H9 (cell line): ENCODE measurements at regions not wholly inside any gene's neighbourhood (a gene's known extent, or its start where the extent isn't known, plus 50 kb on each side); places are given as distances from the start of the nearest gene placed in this dataset.
A peak's percentile ranks its signal among the peaks of the same experiment; 100 is the strongest.

Source experiments
- DNase-seq: peaks from one replicate; pipeline ENCODE4 v3.0.0-alpha.2; 2017
- H2AFZ ChIP-seq: one replicate; pipeline ENCODE4 v1.6.1; 2013; ENCODE audit warnings: mild to moderate bottlenecking, low read length, control low read depth, moderate library complexity
- H2AK5ac ChIP-seq: 2 replicates; pipeline ENCODE4 v1.6.1; 2013; ENCODE audit warnings: low read length, control low read depth, mixed read lengths; ENCODE audit not compliant: insufficient read length
- H2BK120ac ChIP-seq: one replicate; pipeline ENCODE4 v1.6.1; 2013; ENCODE audit warnings: low read depth, mild to moderate bottlenecking, low read length, control low read depth, inconsistent platforms; ENCODE audit not compliant: poor library complexity, severe bottlenecking
- H2BK12ac ChIP-seq: 2 replicates; pipeline ENCODE4 v1.6.1; 2013; ENCODE audit warnings: low read length, control low read depth, mixed read lengths, low read depth; ENCODE audit not compliant: insufficient read length
- H2BK15ac ChIP-seq: 2 replicates; pipeline ENCODE4 v1.6.1; 2013; ENCODE audit warnings: low read depth, low read length, control low read depth
- H2BK20ac ChIP-seq: one replicate; pipeline ENCODE4 v1.6.1; 2013; ENCODE audit warnings: low read depth, mild to moderate bottlenecking, low read length, control low read depth, inconsistent platforms; ENCODE audit not compliant: poor library complexity, severe bottlenecking
- H2BK5ac ChIP-seq: 2 replicates; pipeline ENCODE4 v1.6.1; 2013; ENCODE audit warnings: low read length, control low read depth, mixed read lengths; ENCODE audit not compliant: insufficient read length
- H3K14ac ChIP-seq: 2 replicates; pipeline ENCODE4 v1.6.1; 2013; ENCODE audit warnings: low read length, control low read depth; ENCODE audit not compliant: insufficient read depth
- H3K18ac ChIP-seq: 2 replicates; pipeline ENCODE4 v1.6.1; 2013; ENCODE audit warnings: low read depth, mild to moderate bottlenecking, mixed read lengths, low read length, control low read depth; ENCODE audit not compliant: insufficient read length
- H3K23ac ChIP-seq: 2 replicates; pipeline ENCODE4 v1.6.1; 2013; ENCODE audit warnings: low read length, control low read depth, mixed read lengths, low read depth; ENCODE audit not compliant: insufficient read length
- H3K23me2 ChIP-seq: 2 replicates; pipeline ENCODE4 v1.6.1; 2013; ENCODE audit warnings: low read depth, mild to moderate bottlenecking, mixed read lengths, low read length, control low read depth; ENCODE audit not compliant: insufficient read length, poor library complexity, severe bottlenecking
- H3K27ac ChIP-seq: 2 replicates; pipeline ENCODE4 v1.5.1; 2013; ENCODE audit warnings: low read length, control low read depth, mixed read lengths, low read depth; ENCODE audit not compliant: insufficient read length
- H3K27me3 ChIP-seq: 2 replicates; pipeline ENCODE4 v1.6.1; 2013; ENCODE audit warnings: low read length, control low read depth, inconsistent platforms; ENCODE audit not compliant: insufficient read depth
- H3K4ac ChIP-seq: 2 replicates; pipeline ENCODE4 v1.6.1; 2013; ENCODE audit warnings: low read depth, mild to moderate bottlenecking, control low read depth, inconsistent platforms, low read length, moderate library complexity
- H3K4me1 ChIP-seq: 2 replicates; pipeline ENCODE4 v1.6.1; 2013; ENCODE audit warnings: low read length, control low read depth, inconsistent platforms; ENCODE audit not compliant: insufficient read depth
- H3K4me2 ChIP-seq: 2 replicates; pipeline ENCODE4 v1.6.1; 2013; ENCODE audit warnings: low read length, control low read depth, mixed read lengths; ENCODE audit not compliant: insufficient read length, insufficient read depth
- H3K56ac ChIP-seq: 2 replicates; pipeline ENCODE4 v1.6.1; 2013; ENCODE audit warnings: low read depth, mild to moderate bottlenecking, mixed read lengths, low read length, control low read depth; ENCODE audit not compliant: insufficient read length
- H3K79me1 ChIP-seq: 2 replicates; pipeline ENCODE4 v1.6.1; 2013; ENCODE audit warnings: low read depth, mild to moderate bottlenecking, moderate library complexity, low read length, control low read depth, inconsistent platforms; ENCODE audit not compliant: insufficient read depth, poor library complexity, severe bottlenecking
- H3K79me2 ChIP-seq: 2 replicates; pipeline ENCODE4 v1.6.1; 2013; ENCODE audit warnings: low read length, control low read depth, inconsistent platforms; ENCODE audit not compliant: insufficient read depth
- H3K9ac ChIP-seq: 2 replicates; pipeline ENCODE4 v1.6.1; 2013; ENCODE audit warnings: low read length, control low read depth, mixed read lengths; ENCODE audit not compliant: insufficient read length; ENCODE audit errors: extremely low read depth
- H3K9me3 ChIP-seq: one replicate; pipeline ENCODE4 v1.6.1; 2013; ENCODE audit warnings: low read depth, low read length, inconsistent platforms; ENCODE audit not compliant: control insufficient read depth
- H3T11ph ChIP-seq: one replicate; pipeline ENCODE4 v1.6.1; 2013; ENCODE audit warnings: mild to moderate bottlenecking, low read length, control low read depth, inconsistent platforms
- H4K20me1 ChIP-seq: one replicate; pipeline ENCODE4 v1.6.1; 2013; ENCODE audit not compliant: control insufficient read depth, insufficient read length, insufficient read depth
- H4K5ac ChIP-seq: 2 replicates; pipeline ENCODE4 v1.6.1; 2013; ENCODE audit warnings: low read depth, mild to moderate bottlenecking, mixed read lengths, low read length, control low read depth; ENCODE audit not compliant: insufficient read length
- H4K8ac ChIP-seq: replicated peaks from 2 replicates; pipeline ENCODE4 v1.6.1; 2013; ENCODE audit warnings: low read length, control low read depth, mixed read lengths, low read depth; ENCODE audit not compliant: insufficient read length
- H4K91ac ChIP-seq: 2 replicates; pipeline ENCODE4 v1.6.1; 2013; ENCODE audit warnings: low read depth, mild to moderate bottlenecking, moderate library complexity, mixed read lengths, low read length, control low read depth; ENCODE audit not compliant: insufficient read length
- H3K27ac Mint-ChIP-seq, 3 experiments: 2 replicates in 2 of 3; 3 replicates in 1 of 3; pipeline ENCODE4 v1.8.0; 2020 to 2021; ENCODE audit warnings: mixed read lengths in 3 of 3, mild to moderate bottlenecking in 1 of 3, moderate library complexity in 1 of 3
- H3K27me3 Mint-ChIP-seq: 2 replicates; pipeline ENCODE4 v1.8.0; 2021; ENCODE audit warnings: low read depth, mild to moderate bottlenecking, moderate library complexity, mixed read lengths
- H3K36me3 Mint-ChIP-seq, 3 experiments: 2 replicates in 2 of 3; 3 replicates in 1 of 3; pipeline ENCODE4 v1.8.0; 2020 to 2021; ENCODE audit warnings: low read depth in 3 of 3, mixed read lengths in 3 of 3; ENCODE audit not compliant: insufficient read depth in 1 of 3
- H3K4me1 Mint-ChIP-seq, 2 experiments: 2 replicates each; pipeline ENCODE4 v1.8.0; 2020; ENCODE audit warnings: mixed read lengths in 2 of 2
- H3K4me3 Mint-ChIP-seq, 2 experiments: 2 replicates in 1 of 2; 3 replicates in 1 of 2; pipeline ENCODE4 v1.8.0; 2020 to 2021; ENCODE audit warnings: mild to moderate bottlenecking in 2 of 2, mixed read lengths in 2 of 2, moderate library complexity in 1 of 2
- H3K9me3 Mint-ChIP-seq, 2 experiments: 2 replicates in 1 of 2; 3 replicates in 1 of 2; pipeline ENCODE4 v1.8.0; 2020; ENCODE audit warnings: mild to moderate bottlenecking in 2 of 2, mixed read lengths in 2 of 2, moderate library complexity in 1 of 2
- CTCF ChIP-seq: fragments of 200-600 bp; sonication (generic); conservative IDR thresholded peaks from 3 replicates; pipeline ENCODE4 v1.8.0; 2021; ENCODE audit warnings: antibody characterized with exemption, mild to moderate bottlenecking
- WGBS: extraction: QIAGEN DNeasy Blood & Tissue Kit; methylation state at CpG from one replicate; pipeline ENCODE4 v1.1.7; 2013; ENCODE audit warnings: missing lambda C conversion rate, low lambda C conversion rate, mixed read lengths; ENCODE audit not compliant: insufficient read length; ENCODE audit errors: extremely low coverage; 5-methylcytosine and 5-hydroxymethylcytosine counted together

- Histone ChIP-seq H2AFZ (no peak overlapping the region), H3K79me1 (no peaks in the 10 kb centered on the region), H3K4me2 (no peak overlapping the region), H4K91ac (no peak overlapping the region), H3K27ac (no peak overlapping the region), H3K4me1 (no peaks in the 10 kb centered on the region), H2AK5ac (no peak overlapping the region), H4K5ac (no peak overlapping the region), H3K9me3 (no peaks in the 10 kb centered on the region), H2BK15ac (no peak overlapping the region), H3T11ph (no peak overlapping the region), H3K18ac (no peak overlapping the region), H4K20me1 (no peaks in the 10 kb centered on the region), H3K9ac (no peak overlapping the region), H2BK12ac (no peak overlapping the region), H3K79me2 (no peaks in the 10 kb centered on the region), H2BK5ac (no peak overlapping the region), H3K56ac (no peak overlapping the region), H3K4ac (no peak overlapping the region), H3K23ac (no peak overlapping the region), H4K8ac (no peak overlapping the region), H2BK20ac (no peak overlapping the region), H3K14ac (no peak overlapping the region), H2BK120ac (no peak overlapping the region), H3K27me3 (no peaks in the 10 kb centered on the region), H3K23me2 (no peaks in the 10 kb centered on the region)
- no CpG with 5 or more reads among the region's 17 CpGs for WGBS
- peaks cover 4% of the 10 kb centered on the region; the same call in 1 of the 2 replicates for H3K27me3 Mint-ChIP-seq
- H3K4me1 Mint-ChIP-seq = no peaks in the 10 kb centered on the region
- no peak overlapping the region for H3K4me3 Mint-ChIP-seq
- peak; percentile 88 for DNase-seq
- TF ChIP-seq CTCF = peak; percentile 95
- peaks cover under 1 to 31% (median 6%) of the 10 kb centered on the region in 3 experiments; a peak in 6 of 7 replicates for H3K36me3 Mint-ChIP-seq
- H3K27ac Mint-ChIP-seq = no peak overlapping the region; a peak in 2 of 7 replicates
- peaks cover 22 to 27% of the 10 kb centered on the region in 2 experiments for H3K9me3 Mint-ChIP-seq
These were observed 161.0 kb downstream of the TEX36 start for GRCh38 chr10:125521721-125522680.
